Loucy (cell line): ENCODE measurements at regions not wholly inside any gene's neighbourhood (a gene's known extent, or its start where the extent isn't known, plus 50 kb on each side); places are given as distances from the start of the nearest gene placed in this dataset.

Experiments
- EZH2phosphoT487 ChIP-seq: fragments of 200-600 bp; IDR thresholded peaks from 2 replicates; pipeline ENCODE4 v1.6.1; 2018; ENCODE audit warnings: antibody characterized with exemption, mild to moderate bottlenecking, moderate library complexity, borderline replicate concordance
- TF ChIP-seq, protein P1 (sequence below): fragments of 200-600 bp; sonication (generic); conservative IDR thresholded peaks from 2 replicates; pipeline ENCODE4 v1.5.1; 2014; ENCODE audit warnings: mild to moderate bottlenecking, antibody characterized with exemption, low read length

DNA sequence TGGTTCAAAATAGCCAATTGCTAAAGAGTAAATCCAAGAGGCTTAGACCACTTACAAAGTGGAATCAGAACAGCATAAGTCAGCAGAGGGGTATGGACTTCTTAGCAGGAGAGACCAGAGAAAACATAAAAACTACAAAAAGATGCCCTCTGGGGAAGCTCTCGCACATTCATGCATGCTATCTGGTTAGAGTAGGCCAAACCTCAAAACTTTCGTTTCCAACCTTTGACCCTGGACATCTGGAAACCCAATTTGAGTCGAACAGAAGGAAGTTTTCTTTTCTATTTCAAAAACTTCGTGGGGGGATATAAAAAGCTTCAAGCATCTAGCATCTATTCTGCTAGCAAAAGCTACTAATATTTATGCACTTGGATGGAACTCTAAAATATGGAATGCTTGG, 523.9 kb upstream of the AGTR1 start:
- TF ChIP-seq, protein P1, sequence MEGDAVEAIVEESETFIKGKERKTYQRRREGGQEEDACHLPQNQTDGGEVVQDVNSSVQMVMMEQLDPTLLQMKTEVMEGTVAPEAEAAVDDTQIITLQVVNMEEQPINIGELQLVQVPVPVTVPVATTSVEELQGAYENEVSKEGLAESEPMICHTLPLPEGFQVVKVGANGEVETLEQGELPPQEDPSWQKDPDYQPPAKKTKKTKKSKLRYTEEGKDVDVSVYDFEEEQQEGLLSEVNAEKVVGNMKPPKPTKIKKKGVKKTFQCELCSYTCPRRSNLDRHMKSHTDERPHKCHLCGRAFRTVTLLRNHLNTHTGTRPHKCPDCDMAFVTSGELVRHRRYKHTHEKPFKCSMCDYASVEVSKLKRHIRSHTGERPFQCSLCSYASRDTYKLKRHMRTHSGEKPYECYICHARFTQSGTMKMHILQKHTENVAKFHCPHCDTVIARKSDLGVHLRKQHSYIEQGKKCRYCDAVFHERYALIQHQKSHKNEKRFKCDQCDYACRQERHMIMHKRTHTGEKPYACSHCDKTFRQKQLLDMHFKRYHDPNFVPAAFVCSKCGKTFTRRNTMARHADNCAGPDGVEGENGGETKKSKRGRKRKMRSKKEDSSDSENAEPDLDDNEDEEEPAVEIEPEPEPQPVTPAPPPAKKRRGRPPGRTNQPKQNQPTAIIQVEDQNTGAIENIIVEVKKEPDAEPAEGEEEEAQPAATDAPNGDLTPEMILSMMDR = no peak
- TF ChIP-seq EZH2phosphoT487 = no peak
